ENCODE measurements at regions not wholly inside any gene's neighbourhood (a gene's known extent, or its start where the extent isn't known, plus 50 kb on each side); places are given as distances from the start of the nearest gene placed in this dataset.

DNA sequence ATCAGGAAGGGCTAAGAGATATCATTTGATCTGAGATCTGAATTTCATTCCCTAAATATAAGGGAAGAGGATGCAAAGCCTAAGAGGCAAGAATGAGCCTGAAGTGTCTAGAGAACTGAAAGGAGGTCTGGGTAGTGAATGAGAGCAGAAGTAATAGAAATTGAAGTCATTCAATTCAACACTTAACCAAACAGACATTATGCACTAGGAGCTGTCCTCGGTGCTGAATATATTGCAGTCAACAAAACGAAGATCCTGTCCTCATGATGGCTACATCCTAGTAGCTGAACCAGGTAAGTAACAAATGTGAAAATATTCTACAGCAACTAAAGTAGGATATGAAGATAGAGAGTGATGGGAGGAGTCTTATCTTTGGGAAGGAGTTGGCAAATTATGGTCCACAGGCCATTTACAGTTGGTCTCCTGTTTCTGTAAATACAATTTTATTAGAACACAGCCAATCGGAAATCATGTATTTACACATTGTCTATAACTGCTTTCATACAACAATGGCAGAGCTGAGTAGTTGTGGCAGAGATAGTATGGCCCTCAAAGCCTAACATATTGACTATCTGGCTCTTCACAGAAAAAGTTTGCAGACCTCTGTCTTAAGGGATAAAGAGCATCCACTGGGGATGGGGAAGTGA, 192.9 kb upstream of the CADPS start:
- intact Hi-C loops (cut with DNase I): no loop called here
- TF ChIP-seq, protein P1, sequence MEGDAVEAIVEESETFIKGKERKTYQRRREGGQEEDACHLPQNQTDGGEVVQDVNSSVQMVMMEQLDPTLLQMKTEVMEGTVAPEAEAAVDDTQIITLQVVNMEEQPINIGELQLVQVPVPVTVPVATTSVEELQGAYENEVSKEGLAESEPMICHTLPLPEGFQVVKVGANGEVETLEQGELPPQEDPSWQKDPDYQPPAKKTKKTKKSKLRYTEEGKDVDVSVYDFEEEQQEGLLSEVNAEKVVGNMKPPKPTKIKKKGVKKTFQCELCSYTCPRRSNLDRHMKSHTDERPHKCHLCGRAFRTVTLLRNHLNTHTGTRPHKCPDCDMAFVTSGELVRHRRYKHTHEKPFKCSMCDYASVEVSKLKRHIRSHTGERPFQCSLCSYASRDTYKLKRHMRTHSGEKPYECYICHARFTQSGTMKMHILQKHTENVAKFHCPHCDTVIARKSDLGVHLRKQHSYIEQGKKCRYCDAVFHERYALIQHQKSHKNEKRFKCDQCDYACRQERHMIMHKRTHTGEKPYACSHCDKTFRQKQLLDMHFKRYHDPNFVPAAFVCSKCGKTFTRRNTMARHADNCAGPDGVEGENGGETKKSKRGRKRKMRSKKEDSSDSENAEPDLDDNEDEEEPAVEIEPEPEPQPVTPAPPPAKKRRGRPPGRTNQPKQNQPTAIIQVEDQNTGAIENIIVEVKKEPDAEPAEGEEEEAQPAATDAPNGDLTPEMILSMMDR (IDR thresholded peaks at IDR 0.05): no peak

DNA sequence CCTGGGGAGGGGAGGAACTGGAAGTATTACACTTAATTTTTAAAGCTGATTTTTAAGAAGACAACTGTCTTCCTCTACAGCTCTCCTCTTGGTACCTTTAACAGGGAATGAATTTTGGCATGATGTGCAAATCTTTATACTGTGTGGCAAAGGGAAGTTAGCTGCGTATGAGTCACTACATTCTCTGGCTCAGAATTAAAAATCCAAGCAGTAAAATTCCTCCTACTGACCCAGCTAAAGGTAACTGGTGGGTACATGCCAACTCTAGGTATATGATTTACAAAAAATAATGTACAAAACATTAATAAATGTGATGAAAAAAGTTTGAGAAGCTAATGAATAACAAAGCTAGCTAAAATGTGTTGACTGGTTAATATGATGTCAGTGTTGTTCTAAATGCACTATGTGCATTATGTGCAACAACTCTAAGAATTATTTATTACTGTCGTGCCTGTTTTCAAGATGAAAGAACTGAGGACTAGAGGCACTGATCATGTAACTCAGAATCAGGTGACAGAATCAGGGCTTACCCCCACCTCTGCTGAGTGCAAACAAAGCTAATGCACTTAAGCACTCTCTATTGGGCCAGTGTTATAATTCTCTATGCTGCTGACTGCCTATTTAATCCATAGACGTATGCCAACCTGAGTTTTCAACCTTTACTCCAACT, 194.7 kb upstream of the CADPS start:
- TF ChIP-seq, protein P1 (IDR thresholded peaks at IDR 0.05): no peak
- Histone ChIP-seq H3K27me3 (no peaks in the 10 kb centered on the region), H3K36me3 (no peaks in the 10 kb centered on the region), H3K4me3 (no peak overlapping the region), H3K27ac (no peak overlapping the region), H3K9me3 (no peaks in the 10 kb centered on the region), H3K4me1 (no peaks in the 10 kb centered on the region)
- no peak for DNase-seq (ENCODE audit: low spot score in 2 of 2)
- intact Hi-C loops (cut with DNase I): no loop called here

More for the DNA sequence above, 192.9 kb upstream of the CADPS start:
- no peak overlapping the region for H3K4me3 ChIP-seq
- no peaks in the 10 kb centered on the region for H3K4me1 ChIP-seq
- DNase-seq (ENCODE audit: low spot score in 2 of 2): no peak
- no peaks in the 10 kb centered on the region for H3K36me3 ChIP-seq
- H3K27ac ChIP-seq: no peak overlapping the region
- no peaks in the 10 kb centered on the region for H3K9me3 ChIP-seq
- H3K27me3 ChIP-seq: no peaks in the 10 kb centered on the region

DNA sequence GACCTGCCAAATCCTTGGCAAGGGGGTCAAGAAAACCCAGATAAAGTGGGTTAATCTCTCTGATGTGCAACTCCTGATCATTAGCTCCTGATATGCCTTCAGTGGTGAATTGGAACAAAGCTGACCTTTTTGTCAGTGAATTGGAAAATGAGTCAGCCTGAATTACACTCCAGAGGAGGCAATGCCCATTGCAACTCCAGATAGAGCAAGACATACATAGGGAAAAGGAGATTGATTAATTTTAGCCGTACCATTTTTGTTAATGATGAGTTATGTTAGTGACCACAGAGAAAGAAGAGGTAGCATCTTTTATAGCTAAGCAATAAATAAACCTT, 195.2 kb upstream of the CADPS start:
- no peaks in the 10 kb centered on the region for H3K27me3 ChIP-seq
- no peaks in the 10 kb centered on the region for H3K4me1 ChIP-seq
- intact Hi-C loops (cut with DNase I): no loop called here
- no peaks in the 10 kb centered on the region for H3K36me3 ChIP-seq
- H3K9me3 ChIP-seq: no peaks in the 10 kb centered on the region
- no peak overlapping the region for H3K27ac ChIP-seq
- no peak overlapping the region for H3K4me3 ChIP-seq
- TF ChIP-seq, protein P1 (IDR thresholded peaks at IDR 0.05): no peak
- DNase-seq (ENCODE audit: low spot score in 2 of 2): no peak

DNA sequence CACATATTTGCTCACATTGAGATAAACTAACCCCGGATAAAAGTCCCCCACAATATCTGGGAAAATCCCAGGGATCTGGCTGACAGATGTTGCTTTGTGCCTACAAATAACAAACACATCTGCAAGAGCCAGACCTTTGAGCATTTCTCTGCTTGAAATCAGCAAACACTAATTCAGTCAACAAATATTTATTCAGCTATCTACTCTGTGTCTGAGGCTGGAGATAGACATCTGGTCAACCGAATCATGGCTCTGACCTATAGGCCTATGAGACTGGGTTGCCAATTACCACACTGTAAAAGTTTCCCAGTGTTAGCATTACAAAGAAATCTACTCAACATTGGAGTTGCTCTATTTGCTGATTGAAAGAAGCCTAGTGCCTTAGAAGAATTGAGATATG, 201.1 kb upstream of the CADPS start:
- H3K4me1 ChIP-seq: no peaks in the 10 kb centered on the region
- no peak overlapping the region for H3K27ac ChIP-seq
- DNase-seq (ENCODE audit: low spot score in 2 of 2): no peak
- no peaks in the 10 kb centered on the region for H3K9me3 ChIP-seq
- H3K36me3 ChIP-seq: no peaks in the 10 kb centered on the region
- TF ChIP-seq, protein P1 (IDR thresholded peaks at IDR 0.05): no peak
- no peaks in the 10 kb centered on the region for H3K27me3 ChIP-seq
- no peak overlapping the region for H3K4me3 ChIP-seq
- intact Hi-C loops (cut with DNase I): no loop called here

DNA sequence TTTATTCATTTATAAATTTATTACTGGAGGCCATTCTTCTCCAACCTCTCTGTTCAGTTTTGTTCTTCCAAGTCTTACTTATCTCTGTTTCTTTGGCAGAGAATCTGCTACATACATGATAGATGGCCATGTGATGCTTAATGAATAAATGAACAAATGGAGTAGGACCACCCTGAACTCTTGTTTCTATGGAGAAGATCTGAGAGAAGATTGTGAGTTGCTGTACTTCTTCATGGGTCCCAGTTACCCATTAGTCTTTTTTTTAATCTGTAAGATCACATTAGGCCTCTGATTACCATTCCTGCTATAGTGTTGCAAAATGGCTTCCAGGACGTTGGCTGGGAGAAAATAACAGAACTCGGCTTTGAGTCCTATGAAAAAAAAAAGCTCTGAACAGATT, 191.9 kb upstream of the SYNPR start:
- intact Hi-C loops (cut with DNase I): no loop called here
- Histone ChIP-seq H3K27ac (no peak overlapping the region), H3K9me3 (peaks cover 0 to 2% of the 10 kb centered on the region in 2 donors)

More for the DNA sequence above, 191.9 kb upstream of the SYNPR start:
- Histone ChIP-seq H3K27me3 (no peaks in the 10 kb centered on the region), H3K4me3 (no peak overlapping the region), H3K36me3 (no peaks in the 10 kb centered on the region), H3K4me1 (no peaks in the 10 kb centered on the region)
- TF ChIP-seq, protein P1 (IDR thresholded peaks at IDR 0.05): no peak
- DNase-seq (ENCODE audit: low spot score in 2 of 2): no peak
